Ovary (tissue), 7 donors: ENCODE measurements at regions not wholly inside any gene's neighbourhood (a gene's known extent, or its start where the extent isn't known, plus 50 kb on each side); places are given as distances from the start of the nearest gene placed in this dataset.

Source experiments
- DNase-seq, 5 donors: peaks; one replicate each; pipeline ENCODE4 v3.0.0-alpha.2; 2019 to 2020
- H3K27ac ChIP-seq, 2 donors: fragments of 200-600 bp; one replicate each; pipeline versions ENCODE4 v1.5.1 to v1.8.0; 2019 to 2022
- H3K27me3 ChIP-seq: fragments of 200-600 bp; one replicate; pipeline ENCODE4 v1.8.0; 2022
- H3K36me3 ChIP-seq: fragments of 200-600 bp; sonication (generic); one replicate; pipeline ENCODE4 v1.5.1; 2019
- H3K4me1 ChIP-seq: one replicate; pipeline ENCODE4 v1.8.1; 2013; ENCODE audit warnings: mild to moderate bottlenecking, moderate library complexity; ENCODE audit not compliant: insufficient read depth
- H3K4me3 ChIP-seq: fragments of 200-600 bp; sonication (generic); one replicate; pipeline ENCODE4 v1.5.1; 2017
- H3K9me3 ChIP-seq, 2 donors: fragments of 200-600 bp in 1 of 2; sonication (generic) in 1 of 2; one replicate each; pipeline versions ENCODE4 v1.5.1 to v1.8.1; 2013 to 2019; ENCODE audit warnings: mild to moderate bottlenecking in 1 of 2, moderate library complexity in 1 of 2
- EP300 ChIP-seq: sonication (generic); formaldehyde crosslinking; IDR thresholded peaks from one replicate; pipeline ENCODE4 v1.6.1; 2017; ENCODE audit warnings: antibody characterized with exemption
- POLR2A ChIP-seq: fragments of 450-650 bp; IDR thresholded peaks from one replicate; pipeline ENCODE4 v1.6.1; 2017; ENCODE audit warnings: antibody characterized with exemption, mild to moderate bottlenecking, moderate library complexity
- WGBS, 3 donors: extraction: QIAGEN DNeasy Blood & Tissue Kit in 1 of 3; methylation state at CpG; one replicate each; pipeline versions ENCODE4 v1.1.5 to v1.1.7; 2013 to 2017; 5-methylcytosine and 5-hydroxymethylcytosine counted together
- intact Hi-C, 4 donors: fragments of 100-400 bp; cut with DNase I; formaldehyde crosslinking; loops; one replicate each; pipeline versions ENCODE4 v1.11.0 to v1.15.1; 2022 to 2023
- TF ChIP-seq, protein P1 (sequence below), 3 donors: fragments of 450-650 bp in 2 of 3; fragments of 200-600 bp in 1 of 3; IDR thresholded peaks; one replicate each; pipeline versions ENCODE4 v1.5.1 to v1.8.0; 2016 to 2022; ENCODE audit warnings: antibody characterized with exemption in 3 of 3, mild to moderate bottlenecking in 1 of 3
- donor health status: DM: no; HTN: no; CAD: no; lungs with moderate emphysema.
- donor health status: DM: no; HTN: no; CAD: no.
- donor health status: Bipolar disorder and iron deficiency.
- donor health status: DM: no; HTN: no; CAD: no.
- donor health status: DM: yes; HTN: yes; CAD: no.

GRCh38 chr15:62803856-62804400 lies 238.6 kb upstream of the TPM1 start:
- TF ChIP-seq EP300 (no peak), POLR2A (no peak)
- TF ChIP-seq, protein P1, sequence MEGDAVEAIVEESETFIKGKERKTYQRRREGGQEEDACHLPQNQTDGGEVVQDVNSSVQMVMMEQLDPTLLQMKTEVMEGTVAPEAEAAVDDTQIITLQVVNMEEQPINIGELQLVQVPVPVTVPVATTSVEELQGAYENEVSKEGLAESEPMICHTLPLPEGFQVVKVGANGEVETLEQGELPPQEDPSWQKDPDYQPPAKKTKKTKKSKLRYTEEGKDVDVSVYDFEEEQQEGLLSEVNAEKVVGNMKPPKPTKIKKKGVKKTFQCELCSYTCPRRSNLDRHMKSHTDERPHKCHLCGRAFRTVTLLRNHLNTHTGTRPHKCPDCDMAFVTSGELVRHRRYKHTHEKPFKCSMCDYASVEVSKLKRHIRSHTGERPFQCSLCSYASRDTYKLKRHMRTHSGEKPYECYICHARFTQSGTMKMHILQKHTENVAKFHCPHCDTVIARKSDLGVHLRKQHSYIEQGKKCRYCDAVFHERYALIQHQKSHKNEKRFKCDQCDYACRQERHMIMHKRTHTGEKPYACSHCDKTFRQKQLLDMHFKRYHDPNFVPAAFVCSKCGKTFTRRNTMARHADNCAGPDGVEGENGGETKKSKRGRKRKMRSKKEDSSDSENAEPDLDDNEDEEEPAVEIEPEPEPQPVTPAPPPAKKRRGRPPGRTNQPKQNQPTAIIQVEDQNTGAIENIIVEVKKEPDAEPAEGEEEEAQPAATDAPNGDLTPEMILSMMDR (IDR thresholded peaks at IDR 0.05) = no peak
- Histone ChIP-seq H3K36me3 (no peaks in the 10 kb centered on the region), H3K27me3 (no peaks in the 10 kb centered on the region), H3K9me3 (no peaks in the 10 kb centered on the region), H3K27ac (no peak overlapping the region), H3K4me1 (no peaks in the 10 kb centered on the region), H3K4me3 (no peak overlapping the region)
- 99% methylated on average over 5 of the region's 5 CpGs for whole genome bisulfite sequencing, 3 donors
- DNase-seq = no peak
- intact Hi-C loops = no loop called here

DNA sequence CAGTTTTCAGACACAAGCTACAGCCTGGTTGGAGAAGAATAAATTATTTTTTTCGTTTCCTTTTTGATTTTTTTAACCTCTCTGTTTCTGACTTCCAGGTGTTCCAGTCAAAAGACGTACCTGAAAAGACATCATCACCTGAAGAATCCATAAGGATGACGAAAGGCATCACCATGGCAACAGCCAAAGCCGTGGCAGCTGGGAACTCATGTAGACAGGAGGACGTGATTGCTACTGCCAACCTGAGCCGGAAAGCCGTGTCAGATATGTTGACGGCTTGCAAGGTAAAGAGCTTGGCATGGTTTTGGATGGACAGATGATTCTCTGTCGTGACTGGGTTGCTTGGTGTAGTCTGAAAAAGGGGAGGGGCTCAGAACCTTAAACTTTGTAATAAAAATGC lies 237.0 kb upstream of the TPM1 start:
- Histone ChIP-seq H3K36me3 (no peaks in the 10 kb centered on the region), H3K4me3 (no peak overlapping the region), H3K27ac (no peak overlapping the region), H3K4me1 (peaks cover 4% of the 10 kb centered on the region), H3K27me3 (no peaks in the 10 kb centered on the region), H3K9me3 (no peaks in the 10 kb centered on the region)
- DNase-seq = no peak
- intact Hi-C loops = no loop called here
- 91 to 94% (median 92%) methylated on average over 9 of the region's 9 CpGs for WGBS, 3 donors
- TF ChIP-seq POLR2A (no peak), EP300 (no peak)
- TF ChIP-seq, protein P1 (IDR thresholded peaks at IDR 0.05) = no peak

GRCh38 chr15:62807539-62808130 lies 234.9 kb upstream of the TPM1 start:
- no peaks in the 10 kb centered on the region for H3K36me3 ChIP-seq
- intact Hi-C loops = no loop called here
- 82 to 90% (median 82%) methylated on average over 11 of the region's 11 CpGs for WGBS, 3 donors
- H3K4me1 ChIP-seq = peaks cover 4% of the 10 kb centered on the region
- TF ChIP-seq, protein P1 (IDR thresholded peaks at IDR 0.05) = no peak
- TF ChIP-seq EP300 (no peak), POLR2A (no peak)
- H3K9me3 ChIP-seq = no peaks in the 10 kb centered on the region
- H3K27ac ChIP-seq = no peak overlapping the region
- H3K4me3 ChIP-seq = no peak overlapping the region
- no peaks in the 10 kb centered on the region for H3K27me3 ChIP-seq
- no peak for DNase-seq

DNA sequence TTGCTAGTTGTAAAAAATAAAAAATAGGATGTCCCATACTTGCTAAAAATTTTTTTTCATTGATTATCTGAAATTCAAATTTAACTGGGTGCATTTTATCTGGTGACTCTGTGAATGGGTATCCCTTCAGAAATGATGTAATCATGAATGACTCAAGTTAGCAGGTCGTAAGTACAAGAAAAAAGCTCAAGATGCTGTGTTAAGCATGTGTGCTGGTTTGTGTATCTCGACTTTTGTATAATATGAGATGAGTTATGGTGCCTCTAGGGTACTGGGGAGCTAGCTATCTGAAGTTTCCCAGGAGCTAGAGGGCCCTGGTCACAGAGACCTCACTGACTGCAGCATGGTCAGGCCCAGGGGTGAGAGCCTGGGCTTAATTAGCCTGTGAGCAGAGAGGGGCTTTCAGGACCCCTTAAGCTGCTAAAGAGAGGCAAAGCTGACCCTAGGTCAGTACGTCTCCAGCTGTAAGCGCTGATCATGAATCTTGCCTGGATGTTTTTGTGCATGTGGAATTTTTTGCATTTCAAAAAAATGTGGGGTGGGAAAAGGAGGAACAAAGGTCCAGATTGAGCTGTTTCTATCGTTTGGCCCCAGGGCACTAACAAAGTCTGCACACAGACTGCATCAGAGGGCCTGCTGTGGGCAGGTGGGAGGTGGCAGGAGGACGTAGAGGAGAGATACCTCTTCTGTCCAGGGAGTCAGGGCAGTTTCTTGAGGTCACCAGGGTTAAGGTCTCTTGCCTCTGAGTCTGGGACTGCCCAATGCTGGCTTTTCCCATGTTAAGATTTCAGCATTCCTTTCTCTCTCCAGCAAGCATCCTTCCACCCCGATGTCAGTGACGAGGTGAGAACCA lies 233.2 kb upstream of the TPM1 start:
- intact Hi-C loops = no loop called here
- no peak overlapping the region for H3K4me3 ChIP-seq
- WGBS, 3 donors = 18 to 36% (median 19%) methylated on average over 8 of the region's 8 CpGs
- no peaks in the 10 kb centered on the region for H3K27me3 ChIP-seq
- no peaks in the 10 kb centered on the region for H3K36me3 ChIP-seq
- TF ChIP-seq, protein P1 (IDR thresholded peaks at IDR 0.05) = no peak
- no peak for TF ChIP-seq POLR2A
- no peak for TF ChIP-seq EP300
- H3K4me1 ChIP-seq = peaks cover 4% of the 10 kb centered on the region
- no peaks in the 10 kb centered on the region for H3K9me3 ChIP-seq
- peak overlapping the region in 1 of 2 donors; percentile 17 for H3K27ac ChIP-seq
- DNase-seq = no peak
